GM21390 (cell line): ENCODE measurements at regions not wholly inside any gene's neighbourhood (a gene's known extent, or its start where the extent isn't known, plus 50 kb on each side); places are given as distances from the start of the nearest gene placed in this dataset.

Source experiments
- ATAC-seq: cut with Tn5 transposase; IDR thresholded peaks from one replicate; pipeline ENCODE4 v1.9.1; 2021; ENCODE audit not compliant: unreplicated experiment

- no peak for ATAC-seq
Observed at GRCh38 chr5:35436400-35437057, 181.1 kb upstream of the SPEF2 start.

GRCh38 chr5:35430381-35431162 is 187.1 kb upstream of the SPEF2 start:
- no peak for ATAC-seq

DNA sequence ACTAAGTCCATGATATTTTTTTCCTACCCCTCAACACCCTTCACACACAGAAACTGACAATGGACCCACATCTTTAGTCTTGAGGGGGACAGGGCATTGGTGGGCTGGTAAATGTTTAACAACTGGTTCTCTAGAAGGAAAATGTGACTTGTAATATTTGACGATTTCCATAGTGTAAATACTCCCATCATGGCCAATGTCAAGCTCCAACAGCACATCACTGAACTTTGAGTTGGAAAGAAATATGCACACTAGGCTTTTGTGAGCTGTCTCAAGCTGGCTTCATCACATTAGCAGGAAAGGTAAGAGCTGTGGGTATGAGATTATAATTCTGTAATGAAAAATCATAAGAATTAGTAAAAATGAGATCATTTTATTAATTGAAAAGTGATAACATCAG is 189.9 kb upstream of the PRLR start:
- ATAC-seq, result no peak

DNA sequence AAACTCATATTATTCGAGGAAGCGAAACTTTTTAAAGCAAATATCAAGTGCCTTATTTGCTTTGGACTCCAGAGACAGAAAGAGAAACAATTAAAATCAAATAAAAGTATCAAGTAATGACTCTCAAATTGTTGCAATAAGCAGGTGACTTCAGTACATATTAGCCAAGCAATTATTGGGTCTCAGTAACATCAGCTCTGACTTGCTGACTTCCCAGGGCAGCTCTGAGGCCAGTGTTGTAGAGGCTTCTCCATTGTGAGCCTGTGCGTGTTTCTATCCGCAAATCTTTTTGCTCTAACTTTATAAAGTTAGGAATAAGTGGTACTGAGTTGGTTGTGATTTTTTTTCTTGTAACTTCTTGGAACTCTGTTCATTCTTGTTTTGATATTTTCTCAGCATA is 186.8 kb upstream of the PRLR start:
- ATAC-seq, result no peak

GRCh38 chr5:35416217-35416988 is 186.1 kb upstream of the PRLR start:
- ATAC-seq, result no peak

DNA sequence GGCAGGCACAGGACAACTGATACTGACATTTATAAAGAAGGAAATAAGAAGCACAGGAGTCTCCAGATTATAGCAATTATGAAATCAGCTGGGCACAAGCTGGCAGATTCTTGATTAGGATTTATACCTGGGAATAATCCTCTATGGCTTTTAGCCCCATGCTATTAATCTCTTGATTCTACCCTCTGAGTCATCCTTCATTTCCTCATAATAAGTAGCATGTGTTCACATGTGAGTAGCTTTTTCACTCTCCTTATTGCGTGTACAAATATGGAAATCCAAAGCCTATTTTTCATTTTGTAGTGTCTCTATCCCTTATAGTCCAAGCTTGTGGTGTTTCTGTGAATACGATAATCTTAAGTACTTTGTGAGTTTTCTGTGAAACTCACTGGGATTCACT is 185.0 kb upstream of the PRLR start:
- no peak for ATAC-seq

GRCh38 chr5:35409361-35409760 is 179.1 kb upstream of the PRLR start:
- no peak for ATAC-seq

DNA sequence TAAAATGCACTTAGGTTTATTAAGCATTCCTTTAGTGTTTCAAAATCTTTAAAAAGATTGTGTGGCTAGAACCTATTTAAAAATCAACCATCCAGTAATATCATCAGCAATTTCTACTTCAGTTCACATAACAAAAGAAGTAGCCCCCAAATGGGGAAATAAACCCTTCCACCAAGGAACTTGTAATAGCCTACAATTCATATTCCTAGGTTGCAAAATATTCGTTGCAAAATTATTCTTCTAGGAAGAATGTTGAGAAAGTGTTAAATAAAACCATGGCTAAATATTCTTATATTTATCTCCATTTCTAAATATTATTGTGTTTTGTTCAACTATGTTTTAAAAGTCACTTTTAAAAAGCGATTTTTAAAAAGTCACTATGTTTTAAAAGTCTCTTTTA is 177.9 kb upstream of the PRLR start:
- no peak for ATAC-seq

GRCh38 chr5:35407697-35408096 is 177.4 kb upstream of the PRLR start:
- no peak for ATAC-seq

DNA sequence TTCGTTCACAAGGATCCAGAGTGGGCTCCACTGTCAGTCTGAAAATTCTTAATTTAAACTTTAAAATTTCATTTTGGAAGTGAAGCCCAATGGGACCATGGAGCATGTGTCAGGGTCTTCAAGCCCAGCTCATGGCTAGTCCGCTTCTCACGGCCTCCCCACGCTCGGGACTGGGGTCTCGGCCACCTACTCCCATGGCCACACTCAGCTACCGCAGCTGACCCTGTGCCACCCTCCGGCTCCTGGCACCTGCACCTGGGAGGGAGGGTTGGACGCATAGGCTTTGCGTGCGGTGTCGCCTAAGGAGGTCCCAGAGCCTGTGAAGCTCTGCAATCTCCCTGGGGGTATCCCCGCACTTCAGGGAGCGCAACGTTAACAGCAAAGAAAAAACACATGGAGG is 175.7 kb upstream of the PRLR start:
- no peak for ATAC-seq

DNA sequence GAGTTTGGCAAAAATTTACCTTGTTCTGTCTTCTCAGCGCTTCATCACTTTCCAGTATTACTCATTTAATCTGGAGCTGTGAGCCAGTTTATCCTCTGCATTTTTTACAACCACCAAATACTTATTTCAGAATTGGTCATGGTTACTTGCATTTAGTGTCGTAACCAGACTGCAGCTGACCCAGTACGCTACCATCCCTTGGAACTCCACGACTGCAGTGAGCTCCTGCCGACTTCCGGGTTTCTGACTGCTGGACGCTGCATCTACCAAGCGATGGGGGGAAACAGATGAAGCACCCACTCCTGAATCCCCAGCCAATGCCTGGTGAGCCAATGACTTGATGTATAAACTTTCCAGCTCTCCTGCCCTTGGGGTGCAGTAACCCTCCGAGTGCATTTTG is 174.4 kb upstream of the PRLR start:
- ATAC-seq, result no peak

DNA sequence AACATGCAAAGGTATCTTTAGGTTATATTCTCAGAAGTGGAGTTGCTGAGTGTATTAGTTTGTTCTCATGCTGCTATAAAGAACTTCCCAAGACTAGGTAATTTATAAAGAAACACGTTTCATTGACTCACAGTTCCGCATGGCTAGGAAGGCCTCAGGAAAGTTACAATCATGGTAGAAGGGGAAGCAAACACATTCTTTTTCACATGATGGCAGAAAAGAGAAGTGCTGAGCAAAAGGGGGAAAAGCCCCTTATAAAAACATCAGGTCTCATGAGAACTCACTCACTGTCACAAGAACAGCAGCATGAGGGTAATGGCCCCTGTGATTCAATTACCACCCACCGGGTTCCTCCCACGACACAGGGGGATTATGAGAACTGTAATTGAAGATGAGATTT is 163.6 kb upstream of the PRLR start:
- no peak for ATAC-seq

DNA sequence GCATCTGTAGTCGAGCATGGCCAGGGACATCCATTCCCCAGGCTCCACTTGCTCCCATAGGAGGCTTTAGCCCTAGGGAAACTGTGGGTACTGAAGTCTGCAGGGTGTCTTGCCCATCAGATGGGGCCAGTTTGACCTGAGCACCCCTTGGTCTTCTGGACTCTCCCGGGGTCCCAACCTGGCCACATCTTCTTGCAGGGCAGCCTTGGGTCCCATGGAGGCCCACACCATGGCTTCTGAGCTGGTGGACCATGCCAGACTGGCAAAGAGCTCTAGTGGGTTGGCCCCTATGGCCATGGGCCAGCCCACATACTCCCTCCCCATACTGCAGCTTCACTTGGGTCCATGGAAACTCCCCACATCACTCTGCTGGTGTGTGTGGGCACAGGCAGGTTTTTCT is 154.4 kb upstream of the PRLR start:
- ATAC-seq, result no peak

DNA sequence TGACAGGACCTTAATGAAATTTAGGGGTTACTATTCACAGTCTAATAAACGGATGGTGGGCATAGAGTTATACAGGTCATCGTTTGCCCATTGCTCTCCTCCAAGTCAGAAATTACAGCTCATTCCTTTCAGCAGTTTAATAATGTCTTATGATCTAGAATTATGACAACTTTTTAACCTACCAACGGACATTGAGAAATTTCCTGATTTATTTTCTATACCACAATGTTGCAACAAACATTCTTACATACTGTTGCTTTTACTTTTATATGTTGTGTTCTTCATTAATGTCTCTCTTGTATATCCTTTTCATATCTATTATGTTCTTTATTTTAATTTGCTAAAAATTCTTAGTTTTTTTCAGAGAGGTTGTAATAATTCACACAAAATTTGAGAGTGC is 152.8 kb upstream of the PRLR start:
- ATAC-seq, result no peak

DNA sequence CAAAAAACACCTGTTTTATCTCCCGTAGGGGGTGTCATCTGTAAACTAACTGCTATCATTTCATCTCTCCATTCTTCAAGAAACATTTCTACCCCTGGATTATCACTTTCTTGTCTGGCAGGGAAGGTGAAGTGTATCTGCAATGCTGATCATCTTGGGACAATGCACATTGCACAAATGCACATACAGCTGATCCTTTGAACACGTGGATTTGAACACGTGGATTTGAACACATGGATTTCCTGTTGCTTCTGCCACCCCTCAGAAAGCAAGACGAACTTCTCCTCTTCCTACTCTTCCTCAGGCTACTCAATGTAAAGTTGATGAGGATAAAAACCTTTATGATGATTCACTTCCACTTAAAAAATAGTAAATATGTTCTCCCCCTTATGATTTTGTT is 147.4 kb upstream of the PRLR start:
- ATAC-seq, result no peak

DNA sequence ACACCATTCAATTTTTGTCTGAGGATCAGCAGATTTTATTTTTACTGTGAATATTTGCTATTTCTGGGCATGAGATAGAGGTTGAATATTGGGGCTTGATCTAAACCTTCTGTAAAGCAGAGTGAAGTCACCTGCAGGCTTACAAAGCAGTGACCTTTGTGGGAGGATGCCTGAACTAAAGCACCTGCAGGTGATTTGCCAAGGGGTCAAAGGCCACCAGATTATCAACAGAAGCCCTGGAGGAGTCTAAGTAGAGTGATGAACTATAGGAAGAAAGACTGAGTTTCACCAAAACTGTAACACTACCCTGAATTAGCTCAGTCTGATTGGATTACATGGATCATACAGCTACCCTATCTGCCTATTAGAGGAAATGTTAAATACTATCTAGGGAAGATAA is 144.3 kb upstream of the PRLR start:
- ATAC-seq, result no peak

- no peak for ATAC-seq
Observed at GRCh38 chr5:35373249-35373648, 143.0 kb upstream of the PRLR start.

GRCh38 chr5:35372482-35372881 is 142.2 kb upstream of the PRLR start:
- ATAC-seq, result no peak

DNA sequence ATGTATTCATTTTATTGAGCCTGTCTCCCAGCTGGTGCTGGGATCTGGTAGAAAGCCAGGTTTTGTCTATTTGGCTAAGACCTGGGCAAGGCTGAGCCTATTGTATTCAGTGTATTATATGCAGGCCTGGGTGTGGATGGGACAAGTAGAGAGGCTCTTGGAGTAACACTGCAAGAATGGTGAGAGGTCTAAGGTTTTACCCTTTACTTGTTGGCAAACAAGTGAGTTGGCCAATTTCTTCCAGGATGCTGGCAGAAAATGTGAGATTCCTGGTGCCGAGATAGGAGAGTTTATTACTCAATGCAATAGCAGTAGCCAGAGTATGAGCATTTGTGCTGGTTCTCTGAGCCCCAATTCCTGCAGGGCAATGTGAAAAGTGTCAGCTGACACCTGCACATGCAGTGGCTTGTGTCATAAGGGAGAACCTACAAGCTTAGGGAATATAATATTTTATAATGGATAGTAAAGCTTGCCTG is 141.7 kb upstream of the PRLR start:
- no peak for ATAC-seq

DNA sequence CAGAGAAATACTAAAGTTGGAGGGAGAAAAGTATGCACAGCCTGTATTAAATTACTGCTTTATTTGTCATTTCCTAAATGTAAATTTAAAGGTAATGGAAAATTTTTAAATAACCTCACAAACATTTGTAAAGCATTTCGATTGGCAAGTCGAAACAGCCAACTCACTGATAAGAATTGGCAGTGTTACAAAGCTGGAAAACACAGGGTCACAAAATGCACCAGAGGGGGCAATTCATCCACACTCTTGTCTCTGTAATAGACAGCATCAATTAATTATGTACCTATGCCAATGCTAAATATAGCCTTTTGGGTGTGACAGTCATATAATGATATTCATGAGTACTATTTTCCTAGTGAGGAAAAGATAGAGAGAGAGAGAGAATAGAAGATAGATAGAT is 140.6 kb upstream of the PRLR start:
- no peak for ATAC-seq

DNA sequence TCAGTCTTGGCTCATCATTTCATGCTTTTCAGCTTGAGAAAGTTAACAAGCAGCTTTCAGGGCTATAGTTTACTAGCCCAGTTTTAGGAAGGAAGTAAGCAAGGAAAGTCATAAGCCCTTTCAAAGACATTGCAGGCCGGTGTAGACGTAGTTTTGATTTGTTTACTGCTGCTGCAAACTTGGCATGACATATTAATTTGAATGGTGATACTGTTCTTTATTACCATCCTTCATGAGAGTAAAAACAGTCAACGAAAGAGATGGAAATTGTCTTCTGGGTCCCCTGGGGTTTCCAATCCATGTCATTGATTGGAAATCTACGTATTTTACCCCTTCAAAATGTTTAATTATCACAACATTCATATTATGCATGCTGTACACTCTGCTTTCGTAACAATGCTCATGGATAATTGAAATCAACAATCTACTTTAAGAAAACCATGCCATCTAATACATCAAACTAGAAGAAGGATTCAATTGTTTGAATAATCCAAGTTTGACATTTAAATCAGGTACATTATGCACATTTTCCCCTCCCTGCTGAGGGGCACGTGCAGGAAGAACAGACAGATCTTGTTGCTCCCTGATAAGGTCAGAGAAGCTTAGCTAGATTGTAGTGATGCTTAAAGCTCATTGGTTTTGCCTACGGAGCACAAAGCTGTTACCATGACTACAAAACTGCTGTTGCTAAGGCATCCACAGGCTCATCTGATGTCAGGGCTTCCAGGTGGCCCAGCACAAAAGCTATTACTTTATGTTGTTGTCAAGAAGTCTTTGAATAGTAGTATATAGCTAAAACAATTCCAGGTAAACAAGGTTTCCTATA is 139.9 kb upstream of the PRLR start:
- ATAC-seq, result no peak
